HG03025 (cell line): ENCODE measurements at regions not wholly inside any gene's neighbourhood (a gene's known extent, or its start where the extent isn't known, plus 50 kb on each side); places are given as distances from the start of the nearest gene placed in this dataset.

Experiments
- ATAC-seq: cut with Tn5 transposase; IDR thresholded peaks from one replicate; pipeline ENCODE4 v1.9.1; 2021; ENCODE audit warnings: mild to moderate bottlenecking, moderate library complexity; ENCODE audit not compliant: unreplicated experiment, low FRiP score

DNA sequence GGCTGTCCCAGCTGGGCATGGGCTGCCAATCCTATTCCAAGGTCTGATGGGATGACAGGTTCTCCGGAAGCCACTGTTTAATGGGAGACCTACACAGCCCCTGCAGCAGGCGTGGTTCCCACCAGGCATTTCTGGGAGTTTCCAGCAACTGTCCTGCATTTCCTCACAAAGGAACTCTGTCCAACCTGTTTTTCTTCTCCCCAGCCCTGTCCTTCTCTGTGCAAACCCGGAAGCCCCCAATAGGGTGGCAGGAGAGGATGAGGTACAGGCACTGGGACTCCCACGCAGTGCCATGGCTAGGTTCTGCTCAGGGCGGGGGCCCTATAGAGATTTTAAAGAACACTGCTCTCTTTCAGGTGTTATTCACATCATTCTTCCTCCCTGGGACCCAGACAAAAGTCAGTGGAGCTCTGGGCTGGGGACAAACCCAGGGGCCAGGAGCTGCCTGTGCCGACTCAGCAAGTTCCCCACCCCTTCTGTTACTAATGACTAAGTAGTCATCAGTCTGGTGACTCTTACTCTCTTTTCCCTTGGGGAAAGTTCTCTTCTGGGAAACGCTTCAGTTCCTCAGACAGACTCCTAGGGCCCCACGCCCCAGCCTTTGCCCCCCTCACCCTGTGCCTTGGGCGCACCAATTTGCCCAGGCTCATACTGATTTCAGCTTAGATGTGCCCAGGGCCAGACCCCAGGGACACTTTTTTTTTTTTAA lies 97.7 kb downstream of the CD47 start:
- no peak for ATAC-seq

DNA sequence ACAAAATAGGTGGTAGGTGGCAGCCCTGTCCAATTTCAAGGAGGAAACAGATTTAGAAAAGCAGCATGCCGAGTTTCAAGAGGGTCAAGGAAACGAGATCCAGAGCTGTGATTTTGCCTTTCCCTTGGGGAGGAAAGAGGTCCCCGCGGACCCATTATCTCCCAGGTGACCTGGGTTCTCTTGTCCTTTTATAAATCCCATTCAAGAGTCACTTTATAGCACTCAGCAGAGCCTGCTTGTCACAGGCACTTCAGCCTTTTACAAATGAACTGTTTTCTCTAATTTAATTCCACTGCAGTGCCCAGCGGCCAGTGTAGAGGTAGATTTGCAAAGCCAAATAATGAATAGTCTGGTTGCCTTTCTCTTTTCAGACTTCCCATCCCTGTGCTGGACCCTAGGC lies 99.9 kb downstream of the CD47 start:
- ATAC-seq: no peak

DNA sequence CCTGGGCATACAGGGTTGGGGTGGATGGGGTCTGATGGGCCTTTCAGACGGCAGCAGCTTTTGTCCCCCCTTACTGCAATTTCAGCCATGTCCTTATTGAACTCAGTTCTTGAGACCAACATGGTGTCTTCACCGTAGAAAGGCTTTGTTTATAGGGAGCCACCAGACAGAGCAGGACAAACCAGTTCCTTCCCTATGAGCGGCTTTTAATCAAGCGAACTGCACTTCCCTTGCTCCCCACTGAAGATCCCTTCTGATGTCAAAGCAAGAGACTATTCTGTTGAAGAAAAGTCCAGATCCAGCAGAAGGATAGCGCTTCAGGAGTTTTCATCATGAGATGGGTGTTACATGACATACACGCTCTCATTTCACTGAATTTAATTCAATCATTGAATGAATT lies 100.4 kb downstream of the CD47 start:
- no peak for ATAC-seq

DNA sequence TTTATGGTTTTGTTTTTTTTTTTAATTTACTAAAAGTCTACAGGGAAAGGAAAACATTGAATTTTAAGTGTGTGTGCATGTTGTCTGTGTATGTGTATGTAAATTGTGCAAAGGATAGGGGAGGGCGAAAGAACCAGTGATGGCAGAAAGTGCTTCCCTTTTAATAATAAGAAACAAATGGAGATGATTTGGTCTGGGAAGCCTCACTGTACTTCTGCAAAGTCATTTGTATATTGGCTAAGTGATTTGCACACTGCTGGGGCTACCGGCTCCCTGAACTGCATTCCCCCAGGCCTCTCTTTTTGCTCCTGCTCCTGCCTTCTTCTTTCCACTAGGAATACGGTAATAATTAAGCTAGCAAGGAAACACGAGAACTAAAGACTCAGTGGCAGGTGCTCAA lies 101.2 kb downstream of the CD47 start:
- ATAC-seq: no peak

DNA sequence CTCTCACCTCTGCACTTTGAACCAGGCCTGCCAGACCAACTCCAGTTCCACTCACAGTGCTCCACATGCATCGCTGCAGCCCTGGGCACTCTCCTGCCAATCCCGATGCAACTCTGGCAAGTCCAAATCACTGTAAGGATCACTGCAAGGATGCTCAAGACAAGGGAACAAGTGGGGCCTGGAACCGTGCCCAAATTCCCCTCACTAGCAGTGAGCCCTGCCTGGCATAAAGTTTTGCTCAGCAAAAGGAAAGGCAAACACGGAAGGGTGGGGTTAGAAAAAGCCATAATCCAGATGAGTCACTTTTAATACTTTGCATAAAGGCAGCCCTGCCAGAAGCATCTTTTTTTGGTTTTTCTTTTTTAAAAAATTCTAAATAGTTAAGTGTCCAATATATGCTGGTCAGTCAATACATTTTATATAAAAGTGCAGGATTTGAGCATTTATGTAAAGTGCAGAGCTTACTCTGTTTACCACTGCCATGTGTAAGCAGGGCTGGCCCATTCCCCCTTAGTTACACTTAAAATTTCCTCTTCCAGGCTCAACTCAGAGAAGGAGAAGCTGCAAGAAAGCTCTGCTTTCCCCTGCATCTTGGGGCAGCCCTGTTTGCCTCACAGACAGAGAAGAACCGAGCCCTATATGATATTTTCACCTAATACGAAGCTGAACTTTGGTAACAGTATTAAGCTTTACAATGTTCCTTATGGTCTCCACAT lies 102.2 kb downstream of the CD47 start:
- ATAC-seq: no peak

DNA sequence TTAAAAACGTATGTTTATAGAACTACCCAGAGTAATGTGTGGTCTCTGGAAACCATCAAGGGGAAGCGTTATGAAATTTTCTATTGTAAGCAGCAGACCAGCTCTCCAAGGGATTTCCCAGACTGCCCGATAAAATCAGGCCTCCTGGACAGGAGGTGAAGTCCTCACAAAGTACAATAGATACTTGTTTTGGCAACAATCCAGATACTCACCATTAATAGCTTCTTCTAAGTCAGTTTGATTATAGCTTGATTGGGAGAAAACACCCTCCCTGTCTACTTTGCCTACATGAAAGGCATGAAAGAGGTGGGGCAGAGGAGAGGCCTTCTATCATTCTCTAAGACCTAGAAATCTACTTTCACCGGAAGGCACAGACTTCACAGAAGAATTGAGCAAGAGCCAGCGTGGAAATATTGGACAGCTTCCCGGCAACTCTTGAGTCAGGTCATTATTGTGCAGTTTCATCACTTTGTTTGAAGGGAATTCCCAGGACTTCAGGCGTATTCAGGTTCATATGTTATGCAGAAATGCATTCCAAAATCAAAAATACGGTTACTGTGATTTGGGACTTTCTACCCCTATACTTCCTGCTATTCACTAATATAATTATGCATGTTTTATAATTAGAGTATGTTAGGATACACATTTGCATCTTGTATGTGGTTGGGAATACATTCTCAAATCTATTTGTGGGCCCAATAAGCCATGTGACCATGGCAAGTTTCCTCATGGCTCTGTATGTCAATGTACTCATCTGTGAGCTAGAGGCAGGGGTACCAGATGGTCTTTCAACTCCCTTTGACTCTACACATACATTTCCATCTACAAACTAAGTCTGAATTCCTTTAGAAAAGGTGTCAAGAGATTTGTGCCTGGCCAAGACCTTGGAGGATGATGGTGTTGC lies 103.5 kb downstream of the CD47 start:
- ATAC-seq: no peak

DNA sequence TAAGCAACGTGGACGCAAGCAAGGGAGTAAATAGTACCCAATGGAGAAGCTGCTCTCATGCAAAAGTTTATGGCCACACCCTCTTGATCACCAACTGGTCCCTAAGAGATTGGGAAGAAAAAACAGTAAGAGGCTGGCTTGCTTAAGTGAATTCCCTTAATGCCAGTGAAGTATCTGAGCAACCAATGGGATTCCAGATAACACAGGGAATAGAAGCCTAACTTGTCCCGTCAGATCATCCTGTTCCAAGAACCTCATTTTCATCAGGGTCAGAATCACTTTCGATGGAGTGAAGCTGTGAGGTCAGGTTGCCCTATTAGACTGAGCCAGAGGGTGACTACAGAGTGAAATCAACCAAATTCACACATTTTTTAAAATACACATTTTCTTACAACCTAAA lies 104.3 kb downstream of the CD47 start:
- ATAC-seq: no peak

DNA sequence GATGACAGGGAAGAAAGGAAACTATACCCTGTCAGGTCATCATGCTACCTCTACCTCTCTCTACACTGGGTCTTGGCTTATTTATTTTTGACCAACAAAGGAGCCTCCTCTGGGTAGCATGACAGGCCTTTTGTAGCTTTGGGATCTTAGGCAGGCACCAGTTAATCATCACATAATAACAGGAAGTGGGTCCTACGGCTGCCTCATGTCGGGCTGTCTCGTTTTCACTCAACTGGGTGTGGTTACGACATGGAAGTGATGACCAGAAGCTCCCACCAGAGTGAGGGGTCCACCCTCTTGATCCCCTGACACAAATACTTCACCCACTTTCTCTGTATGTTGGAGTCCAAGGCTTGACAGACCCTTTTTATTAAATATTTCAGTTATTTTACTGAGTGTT lies 105.3 kb downstream of the CD47 start:
- peak; percentile 85 for ATAC-seq

DNA sequence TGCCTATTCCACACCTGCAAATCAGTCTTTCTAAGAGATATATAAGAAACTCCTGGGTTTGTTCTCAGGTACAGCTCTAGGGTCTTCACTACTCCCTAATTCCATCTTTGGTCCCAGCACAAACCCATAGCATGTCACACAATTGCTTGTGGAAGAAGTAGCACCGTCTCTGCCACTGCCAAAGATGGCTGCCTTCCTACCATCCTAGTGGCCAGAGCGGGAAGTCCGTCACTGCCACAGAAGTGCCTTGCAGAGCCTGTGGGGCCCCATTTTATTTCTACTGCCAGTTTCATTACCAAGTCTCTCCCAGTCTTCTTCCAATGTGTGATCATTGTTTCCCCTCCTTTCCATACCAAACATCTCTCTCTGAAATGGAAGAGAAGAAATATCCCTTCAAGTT lies 107.6 kb downstream of the CD47 start:
- ATAC-seq: no peak

DNA sequence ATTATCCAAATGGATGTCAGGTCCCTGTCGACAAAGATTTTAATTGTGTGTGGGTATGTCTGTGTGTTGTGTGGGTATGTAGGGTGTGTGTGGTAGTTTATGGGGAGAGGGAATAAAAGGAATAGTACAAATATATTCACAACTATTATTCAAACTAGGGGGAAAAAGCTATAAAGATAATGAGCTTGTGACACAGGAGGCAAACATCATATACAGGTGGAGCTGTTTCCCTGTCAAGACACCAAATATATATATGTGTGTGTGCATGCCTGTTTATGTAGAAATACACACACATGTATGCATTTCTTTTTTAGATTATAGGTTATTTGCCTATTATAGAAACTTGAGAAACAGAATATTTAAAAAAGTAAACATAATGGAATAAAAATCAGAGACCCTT lies 108.7 kb downstream of the CD47 start:
- no peak for ATAC-seq

DNA sequence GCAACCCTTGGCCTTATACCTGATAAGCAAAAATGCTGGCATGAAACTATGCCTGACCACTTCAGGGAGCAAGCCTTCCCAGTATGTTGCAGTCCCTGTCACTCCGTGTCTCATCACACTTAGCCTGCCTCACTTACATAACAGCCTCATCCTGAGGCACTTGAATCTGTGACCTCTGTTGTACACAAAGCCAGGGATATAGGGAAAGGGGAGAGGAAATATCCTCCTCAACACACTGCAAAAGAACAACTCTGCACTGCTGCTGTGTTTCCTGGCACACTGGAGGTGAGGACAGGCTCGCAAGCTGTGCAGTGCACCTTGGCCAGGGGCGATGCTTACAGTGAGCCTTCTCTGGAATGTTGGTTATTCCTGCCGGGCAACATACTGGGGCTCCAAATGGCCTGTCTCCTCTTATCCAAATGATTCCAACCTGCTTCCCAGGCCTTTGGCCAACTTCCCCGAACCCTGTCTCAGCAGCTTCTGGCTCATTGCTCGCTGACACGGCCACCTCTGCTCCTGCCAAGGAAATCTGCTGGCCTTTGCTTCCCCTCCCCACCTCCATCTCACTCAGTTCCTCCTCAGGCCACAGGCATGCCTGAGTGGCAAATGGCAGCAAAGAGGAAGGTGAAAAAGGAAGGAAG lies 109.2 kb downstream of the CD47 start:
- ATAC-seq: no peak

DNA sequence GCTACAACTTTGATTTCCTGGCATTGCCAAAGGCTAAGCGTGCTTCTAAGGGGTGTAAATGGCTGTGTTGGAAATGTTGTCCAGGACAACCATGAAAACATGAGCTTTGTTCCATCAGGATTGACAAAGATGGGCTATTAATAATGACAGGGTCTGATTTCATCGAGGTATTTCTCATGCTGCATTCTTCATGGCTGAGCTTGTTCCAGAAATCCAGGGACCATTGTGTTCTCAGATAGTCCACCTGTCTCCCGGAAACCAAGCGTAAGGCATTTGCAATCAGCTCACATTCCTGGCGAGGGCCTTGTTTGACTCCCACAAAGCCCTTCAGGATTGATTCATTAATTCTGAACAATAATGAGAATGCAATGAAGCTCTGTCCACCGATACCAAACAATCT lies 111.3 kb downstream of the CD47 start:
- no peak for ATAC-seq

DNA sequence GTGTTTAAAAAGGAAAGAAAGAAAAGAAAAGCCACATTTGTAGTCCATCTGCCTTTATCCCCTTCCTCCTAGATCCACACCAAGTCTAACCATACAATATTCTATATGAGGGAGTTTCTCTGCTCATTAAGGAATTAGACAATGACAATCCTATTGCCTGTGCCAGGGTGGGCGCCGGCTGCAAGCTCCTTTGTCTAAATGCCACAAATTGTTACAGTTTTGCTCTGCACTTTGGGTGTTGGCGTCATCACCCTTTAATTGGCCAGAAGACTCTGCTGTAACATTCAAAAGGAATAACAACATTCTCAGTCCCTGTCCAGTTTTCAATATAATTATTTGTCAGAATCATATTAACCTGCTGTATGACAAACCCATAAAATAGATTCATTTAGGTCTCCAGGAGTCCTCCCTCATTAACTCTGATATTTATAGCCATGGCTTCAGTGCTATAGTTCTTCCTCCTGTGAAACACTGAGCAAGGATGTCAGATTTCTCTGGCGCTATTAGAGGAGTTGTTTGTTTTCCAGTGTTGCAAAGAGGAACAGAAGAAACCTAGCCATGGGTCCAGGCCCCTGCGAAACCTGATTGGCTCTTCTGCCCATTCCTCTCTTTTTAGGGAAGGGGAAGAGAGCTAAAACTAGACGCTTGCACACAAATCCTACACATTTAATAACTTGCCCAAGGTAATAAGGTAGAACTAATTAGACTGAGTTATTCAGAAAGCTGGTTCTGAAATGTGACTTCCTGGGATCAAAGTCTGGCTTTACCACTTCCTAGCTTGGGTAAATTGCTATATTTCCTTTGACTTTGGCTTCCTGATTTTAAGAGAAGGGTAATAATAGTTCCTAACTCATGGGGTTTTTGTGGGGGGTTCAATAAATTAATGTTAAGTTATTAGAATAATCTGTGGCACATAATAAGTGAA lies 112.4 kb downstream of the CD47 start:
- ATAC-seq: no peak

DNA sequence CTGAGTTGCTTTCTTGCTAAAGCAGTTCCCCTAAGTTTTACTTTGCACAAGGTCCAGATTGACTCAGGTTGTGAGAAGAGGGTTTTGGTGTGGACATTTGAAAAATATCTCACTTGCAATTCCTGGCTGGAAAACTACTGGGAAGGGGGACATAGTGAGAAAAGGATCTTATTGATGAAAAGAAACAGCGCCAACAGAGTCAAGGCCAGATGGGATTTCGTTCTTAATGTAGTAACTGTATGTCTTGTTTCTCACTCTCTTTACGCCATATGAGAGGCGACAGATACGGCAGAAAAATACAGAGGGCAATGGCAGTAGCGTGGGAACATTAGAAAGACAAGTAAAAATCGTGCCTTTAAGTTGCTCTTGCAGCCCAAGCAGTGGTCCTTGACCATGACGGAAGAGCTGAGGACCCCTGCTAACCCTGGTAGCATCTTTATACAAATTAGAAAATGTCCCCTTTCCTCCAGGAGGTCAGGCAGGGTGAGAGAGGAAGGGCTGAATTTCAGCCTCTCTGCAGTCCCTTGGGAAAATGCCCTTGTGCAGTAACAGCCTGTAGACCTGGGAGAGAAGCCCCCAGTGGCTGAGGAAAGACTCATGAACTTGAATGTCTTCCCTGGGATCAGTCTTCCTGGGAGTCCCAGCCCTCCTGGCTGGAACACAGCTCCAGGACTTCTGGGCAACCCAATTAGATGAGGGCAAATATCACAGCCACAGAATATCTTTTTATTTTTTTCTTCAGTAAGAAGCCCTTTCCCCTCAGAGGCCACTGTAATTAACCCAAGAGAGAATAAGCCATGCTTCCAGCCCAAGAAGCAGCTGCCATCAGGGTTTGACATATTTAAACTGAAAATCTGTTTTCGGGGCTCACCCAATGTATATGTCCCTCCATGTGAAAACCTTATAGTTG lies 113.4 kb downstream of the CD47 start:
- no peak for ATAC-seq

DNA sequence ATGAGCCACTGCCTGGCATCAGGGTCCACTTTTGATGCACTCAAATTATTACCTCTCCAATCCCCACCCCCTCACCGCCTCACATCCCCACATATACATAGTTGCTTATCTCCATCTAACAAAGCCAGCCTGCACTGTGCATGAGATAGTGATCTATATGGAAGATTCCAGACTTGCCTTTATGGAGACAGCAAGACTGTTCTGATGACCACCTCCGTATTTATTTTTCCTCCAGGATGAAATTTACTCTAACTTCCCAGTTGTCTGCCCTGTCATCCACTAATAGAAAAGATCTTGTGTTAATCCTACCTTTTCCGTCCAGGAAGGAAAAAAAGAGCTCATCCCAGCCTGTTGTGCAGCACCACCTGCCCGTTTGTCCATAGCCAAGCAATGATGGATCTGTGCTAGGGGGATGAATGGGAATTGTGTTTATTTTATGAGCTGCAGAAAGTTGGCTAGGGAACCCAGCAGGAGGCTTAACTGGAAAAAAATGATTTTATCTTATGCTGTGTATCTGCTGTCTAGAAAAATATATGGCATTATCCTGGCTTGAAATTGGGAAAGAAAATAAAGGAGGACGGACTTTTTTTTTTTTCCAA lies 114.5 kb downstream of the CD47 start:
- no peak for ATAC-seq

DNA sequence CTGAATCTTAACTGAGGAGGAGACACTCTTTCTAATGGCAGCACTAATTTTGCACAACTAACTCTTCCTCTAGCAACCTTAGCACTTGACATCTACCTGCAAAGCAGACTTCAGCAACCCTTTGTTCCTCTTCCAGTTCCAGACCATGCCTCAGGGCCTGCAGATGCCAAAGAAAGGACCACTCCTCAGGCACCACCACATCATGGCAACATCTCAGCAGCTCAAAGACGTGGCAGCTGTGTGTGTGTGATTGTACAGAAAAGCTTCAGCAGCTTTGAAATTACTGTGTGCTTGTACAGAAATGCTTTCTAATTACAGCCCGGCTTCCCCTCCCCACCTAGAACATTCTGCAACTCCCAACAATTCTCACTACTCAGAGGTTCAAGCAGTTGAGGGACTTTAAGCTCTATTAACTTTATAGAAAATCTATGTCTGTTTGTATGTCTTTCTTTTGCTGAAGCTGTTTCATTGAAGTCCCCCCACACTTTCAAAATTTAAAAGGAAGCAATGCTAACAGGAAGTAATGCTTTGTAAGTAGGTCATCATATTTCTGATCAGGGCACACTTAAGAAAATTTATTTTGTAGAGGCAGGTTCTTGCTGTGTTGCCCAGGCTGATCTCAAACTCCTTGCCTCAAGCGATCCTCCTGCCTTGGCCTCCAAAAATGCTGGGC lies 115.2 kb downstream of the CD47 start:
- ATAC-seq: no peak

DNA sequence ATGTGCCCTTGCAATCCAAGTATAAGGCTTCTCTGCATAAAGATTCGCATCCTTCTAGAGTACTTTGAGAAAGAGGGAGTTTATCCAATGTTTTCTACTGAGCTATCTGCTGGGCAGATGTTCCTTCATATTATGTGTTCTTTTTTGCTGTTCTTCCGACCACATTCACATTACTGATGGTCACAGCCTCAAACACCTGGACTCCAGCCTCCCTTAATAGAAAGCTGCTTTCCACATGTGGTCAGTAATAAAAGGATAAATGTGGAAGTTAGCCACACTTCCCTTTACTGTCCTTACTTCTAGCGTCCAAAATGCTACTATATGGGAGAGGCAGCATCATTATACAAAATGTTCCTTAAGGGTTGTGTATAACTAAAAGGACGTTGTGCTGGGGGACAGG lies 116.9 kb downstream of the CD47 start:
- ATAC-seq: no peak

DNA sequence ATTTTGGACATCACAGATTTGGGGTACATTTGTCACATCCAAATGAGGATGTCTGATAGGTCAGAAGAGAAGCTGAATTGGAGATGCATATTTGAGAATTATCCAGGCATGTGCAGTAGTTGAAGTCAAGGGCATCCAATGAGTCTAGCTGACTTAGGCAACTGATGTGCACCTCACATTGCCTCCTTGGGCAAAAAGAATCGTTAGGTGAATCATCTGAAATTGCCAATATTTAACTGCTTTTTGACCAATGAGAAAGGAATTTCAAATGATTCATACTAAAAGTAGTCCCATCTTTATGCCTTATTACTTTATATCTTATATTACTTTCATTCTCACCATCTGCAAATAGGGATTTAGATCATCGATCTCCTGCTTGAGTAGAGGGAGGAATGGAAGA lies 117.7 kb downstream of the CD47 start:
- no peak for ATAC-seq
